ENCODE measurements at regions not wholly inside any gene's neighbourhood (a gene's known extent, or its start where the extent isn't known, plus 50 kb on each side); places are given as distances from the start of the nearest gene placed in this dataset.

GRCh38 chr7:17020250-17020649 is 138.5 kb upstream of the AGR3 start:
- ChIA-PET POLR2A (no interaction called here), CTCF (no interaction called here)
- H3K27ac ChIP-seq (ENCODE audit: low read depth in 1 of 2, low read length in 2 of 2), result no peak overlapping the region
- no peaks in the 10 kb centered on the region for H3K9me3 ChIP-seq (ENCODE audit: control insufficient read depth in 1 of 2, insufficient read depth in 1 of 2, low read length in 2 of 2)
- no peaks in the 10 kb centered on the region for H3K27me3 ChIP-seq (ENCODE audit: control insufficient read depth in 1 of 2, insufficient read depth in 2 of 2, low read length in 2 of 2)
- Mint-ChIP-seq H3K36me3 (ENCODE audit: low read depth) (no peaks in the 10 kb centered on the region), H3K4me3 (no peak overlapping the region), H3K27ac (no peak overlapping the region), H3K9me3 (no peaks in the 10 kb centered on the region), H3K4me1 (ENCODE audit: low read depth) (peaks cover 11% of the 10 kb centered on the region), H3K27me3 (no peaks in the 10 kb centered on the region)
- no peaks in the 10 kb centered on the region for H3K4me1 ChIP-seq (ENCODE audit: insufficient read depth, low read length)
- intact Hi-C loops (cut with DNase I, micrococcal nuclease), result no loop called here
- ATAC-seq (ENCODE audit: poor library complexity) (no peak), DNase-seq (no peak)
- no peak overlapping the region for H3K4me3 ChIP-seq (ENCODE audit: low read length)
- TF ChIP-seq CTCF (IDR thresholded peaks at IDR 0.05), result no peak
- no peaks in the 10 kb centered on the region for H3K36me3 ChIP-seq (ENCODE audit: insufficient read depth, low read length)

GRCh38 chr7:17021205-17021604 is 139.4 kb upstream of the AGR3 start:
- no peaks in the 10 kb centered on the region for H3K36me3 Mint-ChIP-seq (ENCODE audit: low read depth)
- ChIA-PET CTCF (no interaction called here), POLR2A (no interaction called here)
- Histone ChIP-seq H3K27me3 (ENCODE audit: control insufficient read depth in 1 of 2, insufficient read depth in 2 of 2, low read length in 2 of 2) (no peaks in the 10 kb centered on the region), H3K4me3 (ENCODE audit: low read length) (no peak overlapping the region), H3K4me1 (ENCODE audit: insufficient read depth, low read length) (no peaks in the 10 kb centered on the region), H3K27ac (ENCODE audit: low read depth in 1 of 2, low read length in 2 of 2) (no peak overlapping the region), H3K9me3 (ENCODE audit: control insufficient read depth in 1 of 2, insufficient read depth in 1 of 2, low read length in 2 of 2) (no peaks in the 10 kb centered on the region), H3K36me3 (ENCODE audit: insufficient read depth, low read length) (no peaks in the 10 kb centered on the region)
- H3K9me3 Mint-ChIP-seq, result no peaks in the 10 kb centered on the region
- DNase-seq (no peak), ATAC-seq (ENCODE audit: poor library complexity) (no peak)
- no peak overlapping the region for H3K27ac Mint-ChIP-seq
- TF ChIP-seq CTCF (IDR thresholded peaks at IDR 0.05), result no peak
- H3K4me1 Mint-ChIP-seq (ENCODE audit: low read depth), result peaks cover 7% of the 10 kb centered on the region
- intact Hi-C loops (cut with DNase I, micrococcal nuclease), result no loop called here
- H3K4me3 Mint-ChIP-seq, result no peak overlapping the region
- H3K27me3 Mint-ChIP-seq, result no peaks in the 10 kb centered on the region

GRCh38 chr7:17022920-17023319 is 141.1 kb upstream of the AGR3 start:
- peak in 4 of 14 experiments; percentile 1 to 50 (median 15) for DNase-seq
- Mint-ChIP-seq H3K4me1 (ENCODE audit: low read depth) (peaks cover 7% of the 10 kb centered on the region), H3K36me3 (ENCODE audit: low read depth) (no peaks in the 10 kb centered on the region), H3K27me3 (no peaks in the 10 kb centered on the region), H3K9me3 (no peaks in the 10 kb centered on the region), H3K27ac (peak overlapping the region; percentile 9), H3K4me3 (no peak overlapping the region)
- ATAC-seq (ENCODE audit: poor library complexity), result peak; percentile 71
- Histone ChIP-seq H3K27ac (ENCODE audit: low read depth in 1 of 2, low read length in 2 of 2) (peak overlapping the region in 1 of 2 donors; percentile 11), H3K27me3 (ENCODE audit: control insufficient read depth in 1 of 2, insufficient read depth in 2 of 2, low read length in 2 of 2) (no peaks in the 10 kb centered on the region), H3K36me3 (ENCODE audit: insufficient read depth, low read length) (no peaks in the 10 kb centered on the region), H3K4me3 (ENCODE audit: low read length) (no peak overlapping the region), H3K4me1 (ENCODE audit: insufficient read depth, low read length) (peaks cover under 1% of the 10 kb centered on the region), H3K9me3 (ENCODE audit: control insufficient read depth in 1 of 2, insufficient read depth in 1 of 2, low read length in 2 of 2) (no peaks in the 10 kb centered on the region)
- POLR2A ChIA-PET, result no interaction called here
- CTCF ChIA-PET, result no interaction called here
- intact Hi-C loops (cut with DNase I, micrococcal nuclease), result no loop called here
- TF ChIP-seq CTCF (IDR thresholded peaks at IDR 0.05), result no peak

All from CD4-positive, alpha-beta T cell (primary cell).